Retina (tissue), 1 donor: ENCODE measurements at regions not wholly inside any gene's neighbourhood (a gene's known extent, or its start where the extent isn't known, plus 50 kb on each side); places are given as distances from the start of the nearest gene placed in this dataset.
A peak's percentile ranks its signal among the peaks of the same experiment; 100 is the strongest.

Experiments used
- DNase-seq: peaks from one replicate; pipeline ENCODE4 v3.0.0-alpha.2; 2016

DNA sequence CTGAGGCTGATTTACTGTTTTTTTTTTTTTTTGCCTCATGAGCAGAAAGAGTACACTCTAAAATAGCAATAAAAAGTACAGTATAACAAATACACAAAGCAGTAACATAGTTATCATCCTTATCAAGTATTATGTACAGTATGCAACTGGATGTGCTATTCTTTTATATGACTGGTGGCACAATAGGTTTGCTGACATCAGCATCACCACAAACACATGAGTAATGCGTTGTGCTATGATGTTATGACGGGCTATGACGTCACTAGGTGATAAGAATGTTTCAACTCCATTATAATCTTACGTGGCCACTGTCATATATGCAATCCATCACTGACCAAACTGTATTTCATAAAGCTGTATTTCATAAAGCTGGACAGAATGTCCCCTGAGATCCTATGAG, 189.2 kb upstream of the GLI3 start:
- no peak for DNase-seq

DNA sequence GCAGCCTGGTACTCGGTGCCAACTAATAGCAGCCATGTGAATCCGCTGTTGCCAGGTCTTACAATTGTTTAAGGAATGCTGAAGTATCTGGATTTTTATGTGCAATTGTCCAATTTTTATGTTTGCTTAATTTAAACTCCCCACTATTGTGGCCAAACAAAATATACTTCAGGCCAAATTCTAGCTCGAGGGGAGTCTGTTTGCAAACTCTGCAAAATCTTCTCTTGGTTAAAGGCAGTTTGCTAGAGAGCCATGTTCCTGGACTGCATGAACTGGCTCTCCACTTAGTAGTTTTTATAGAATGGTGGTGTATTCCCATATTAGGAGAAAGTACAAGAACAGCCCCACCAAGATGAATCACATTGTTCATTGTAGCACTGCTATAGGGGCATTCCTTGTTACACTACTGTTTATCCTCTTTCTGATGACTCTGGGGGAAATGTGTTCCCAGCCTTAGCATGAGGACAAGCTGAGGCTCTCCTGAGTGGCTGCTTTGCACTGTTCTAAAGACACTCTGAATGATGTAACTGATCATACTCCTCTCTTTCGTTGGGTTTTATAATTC, 178.0 kb upstream of the GLI3 start:
- no peak for DNase-seq

DNA sequence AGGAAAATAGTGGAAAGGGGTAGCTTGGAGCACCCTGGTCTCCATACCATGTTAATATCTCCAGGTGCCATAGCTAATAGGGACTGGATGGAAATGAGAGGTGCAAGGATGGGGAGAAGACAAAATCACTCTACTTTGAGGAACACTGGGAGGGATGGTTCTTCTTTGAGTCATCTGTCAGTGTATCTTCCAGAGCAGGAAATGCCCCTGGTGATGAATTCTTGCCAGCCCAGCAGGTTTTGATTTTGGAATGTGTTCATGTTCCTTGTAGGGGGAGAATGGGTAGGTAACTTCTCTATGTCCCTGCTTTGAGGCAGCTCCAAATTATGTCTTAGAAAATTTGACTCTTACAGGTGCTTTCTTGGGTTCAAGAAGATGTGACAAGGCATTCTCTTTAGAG, 177.0 kb upstream of the GLI3 start:
- no peak for DNase-seq

GRCh38 chr7:42409296-42409695, 172.3 kb upstream of the GLI3 start:
- DNase-seq = no peak

GRCh38 chr7:42407833-42408232, 170.8 kb upstream of the GLI3 start:
- DNase-seq = no peak

DNA sequence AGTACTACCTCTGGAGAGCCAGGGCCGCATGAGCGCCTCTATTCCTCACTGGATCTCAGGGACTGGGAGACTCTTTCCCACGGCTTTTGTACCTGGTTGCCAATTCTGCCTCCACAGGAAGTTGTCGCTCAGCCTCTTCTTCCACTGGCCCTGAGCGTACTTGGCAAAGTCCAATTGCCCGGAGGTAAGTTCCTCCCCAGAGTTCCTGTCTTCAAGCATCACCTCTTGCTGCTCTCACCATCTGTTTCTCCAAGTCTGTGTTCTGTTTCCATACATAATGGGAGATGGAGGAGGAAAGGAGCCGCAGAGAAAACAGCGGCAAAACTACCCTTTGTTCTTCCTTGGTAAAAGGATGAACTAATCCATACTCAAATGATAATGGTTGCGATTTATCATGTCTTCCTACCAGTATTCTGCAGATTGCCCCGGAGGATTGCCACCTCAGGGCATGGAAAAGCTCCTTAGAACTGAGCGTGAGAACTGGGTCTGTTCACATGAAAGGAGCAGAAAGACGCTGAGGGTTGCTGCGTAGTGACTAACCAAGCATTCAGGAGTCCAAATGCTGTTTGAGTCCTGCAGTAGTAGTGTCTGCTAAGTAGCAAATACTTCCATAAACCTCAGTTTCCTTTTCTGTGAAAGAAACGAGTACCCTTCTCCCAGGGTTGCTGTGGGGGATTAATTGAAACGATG, 170.2 kb upstream of the GLI3 start:
- DNase-seq = no peak

- no peak for DNase-seq
Observed at GRCh38 chr7:42406358-42406757, 169.3 kb upstream of the GLI3 start.

DNA sequence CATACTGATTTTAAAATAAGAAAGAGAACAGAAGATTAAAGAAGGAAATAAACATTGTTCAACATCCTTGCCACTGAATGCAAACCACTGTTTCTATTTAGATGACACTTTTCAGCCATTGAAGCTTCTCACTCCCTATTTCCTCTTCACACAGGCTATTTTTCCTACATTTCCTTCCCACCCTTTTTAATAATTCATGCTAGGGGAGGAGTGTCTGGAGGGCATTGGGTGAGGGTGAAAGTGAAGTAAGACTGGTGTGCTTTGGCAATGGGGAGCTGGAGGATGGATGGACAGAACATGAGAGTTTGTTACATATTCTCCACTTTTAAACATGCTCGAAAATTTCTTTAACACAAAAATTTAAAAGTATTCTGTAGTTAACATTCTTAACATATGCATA, 168.8 kb upstream of the GLI3 start:
- DNase-seq = no peak

- no peak for DNase-seq
Observed at GRCh38 chr7:42403831-42404230, 166.8 kb upstream of the GLI3 start.

GRCh38 chr7:42400961-42401360, 164.0 kb upstream of the GLI3 start:
- peak; percentile 34 for DNase-seq

DNA sequence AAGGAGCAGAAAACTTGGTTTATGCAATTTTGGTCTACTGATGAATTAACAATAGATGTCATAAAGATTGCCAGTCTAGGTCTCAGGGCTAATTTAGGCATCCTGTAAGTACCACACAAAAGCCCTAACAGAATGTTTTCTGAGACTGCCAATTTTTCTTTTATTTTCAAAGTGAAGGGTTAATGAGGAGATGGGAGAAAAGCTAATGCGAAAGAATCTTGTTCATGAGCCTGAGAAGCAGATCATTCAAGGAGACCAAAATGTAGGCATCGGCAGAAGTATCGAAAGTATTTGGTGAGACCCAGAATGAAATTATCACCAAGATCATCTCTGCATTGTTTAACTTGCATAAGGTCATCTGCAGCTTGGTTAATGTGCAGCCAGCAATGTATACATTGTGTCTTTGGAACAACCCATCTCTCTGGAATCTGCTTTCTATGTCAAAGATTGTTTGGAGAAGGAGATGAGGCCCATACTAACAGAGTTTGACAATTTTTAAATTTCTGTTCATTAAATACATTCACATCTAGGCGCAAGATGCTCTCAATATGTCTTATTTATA, 163.3 kb upstream of the GLI3 start:
- DNase-seq = peak; percentile 59

DNA sequence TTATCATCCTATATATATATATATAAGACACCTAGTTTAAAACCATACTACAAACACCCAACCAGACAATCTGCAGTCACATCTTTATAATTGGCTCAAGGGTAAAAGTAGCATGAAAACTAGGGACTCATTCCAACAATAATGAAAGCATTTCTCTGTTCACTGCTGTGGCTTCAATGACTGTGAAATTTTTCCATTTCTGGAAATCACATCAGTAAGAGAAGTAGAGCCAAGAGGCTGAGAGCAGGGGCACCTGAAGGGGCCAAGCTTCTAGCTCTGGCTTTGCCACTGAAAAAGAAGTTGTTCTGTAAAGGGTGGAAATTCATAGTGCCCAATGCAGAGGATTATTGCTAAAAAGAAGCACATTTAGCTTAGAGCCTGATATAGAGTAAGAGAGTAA, 158.6 kb upstream of the GLI3 start:
- DNase-seq = no peak

DNA sequence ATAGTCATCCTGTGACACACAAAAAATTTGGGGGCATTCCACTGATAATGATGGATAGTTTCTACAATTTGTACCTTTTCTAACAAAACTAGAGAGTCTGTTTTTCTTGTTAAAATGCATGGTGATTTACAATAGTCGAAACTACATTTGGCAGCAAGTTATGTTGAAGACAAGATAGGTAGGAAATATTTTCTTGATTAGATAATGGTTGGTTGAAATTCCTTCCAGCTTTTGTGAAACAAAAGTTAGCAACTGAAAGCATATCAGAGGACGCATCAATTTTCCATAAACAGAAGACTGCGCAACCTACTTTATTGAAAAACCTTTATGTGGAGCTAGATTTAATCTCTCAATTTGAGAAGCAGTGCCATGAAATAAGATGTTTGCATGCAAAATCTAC, 155.8 kb upstream of the GLI3 start:
- DNase-seq = no peak

GRCh38 chr7:42389697-42390096, 152.7 kb upstream of the GLI3 start:
- DNase-seq = no peak

DNA sequence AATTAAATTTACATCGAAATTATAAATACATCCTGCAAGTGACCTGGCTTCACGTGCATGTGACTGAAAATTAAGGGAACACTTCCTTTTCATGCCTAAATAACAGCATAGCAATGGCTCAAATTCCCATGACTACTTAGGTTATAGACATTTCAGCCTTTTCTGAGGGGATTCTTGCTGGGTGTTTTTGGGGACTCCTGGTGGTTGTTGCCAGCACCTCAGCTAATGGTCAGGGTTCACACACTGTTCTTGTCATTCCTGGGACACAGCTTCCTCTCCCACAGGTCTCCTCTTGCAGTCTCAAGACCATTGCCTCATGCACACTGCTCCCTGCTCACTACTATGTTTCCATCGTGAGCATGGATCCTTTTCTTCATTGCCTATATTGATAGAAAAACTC, 148.9 kb upstream of the GLI3 start:
- DNase-seq = no peak

DNA sequence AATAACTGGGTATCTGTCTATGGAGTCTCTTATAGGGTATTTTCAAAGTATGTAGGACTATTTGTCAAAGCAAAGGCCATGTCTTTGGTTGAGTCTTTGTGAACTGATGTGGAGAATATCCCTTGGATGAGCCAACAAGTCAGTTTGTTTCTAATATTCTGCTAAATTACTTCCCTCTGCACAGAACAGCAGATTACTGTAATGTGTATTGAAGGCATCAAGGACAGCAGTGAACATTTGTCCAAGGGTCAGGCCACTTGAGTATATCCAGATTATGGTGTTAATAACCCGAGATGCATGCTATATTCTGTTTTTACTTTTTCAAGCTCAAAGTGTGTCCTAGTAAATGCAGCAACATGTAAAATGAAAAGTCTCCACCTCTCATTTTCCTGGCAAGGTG, 144.2 kb upstream of the GLI3 start:
- DNase-seq = no peak

- DNase-seq = no peak
Observed at GRCh38 chr7:42380401-42380800, 143.4 kb upstream of the GLI3 start.

DNA sequence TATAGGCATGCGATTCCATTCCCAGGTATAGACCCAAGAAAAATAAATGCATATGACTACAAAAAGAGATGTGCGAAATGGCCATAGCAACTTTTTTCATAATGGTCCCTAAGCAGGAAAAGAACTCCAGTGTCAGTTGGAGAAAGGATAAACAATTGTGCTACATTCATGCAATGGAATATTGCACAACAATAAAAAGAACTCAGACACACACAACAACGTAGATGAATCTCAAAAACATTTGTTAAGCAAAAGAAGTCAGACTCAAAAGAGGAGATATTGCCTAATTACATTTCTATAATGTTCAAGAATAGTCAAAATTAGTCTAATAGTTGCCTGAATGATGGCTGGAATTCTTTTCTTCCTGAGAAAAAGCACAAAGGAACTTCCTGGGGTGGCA, 141.1 kb upstream of the GLI3 start:
- DNase-seq = no peak

DNA sequence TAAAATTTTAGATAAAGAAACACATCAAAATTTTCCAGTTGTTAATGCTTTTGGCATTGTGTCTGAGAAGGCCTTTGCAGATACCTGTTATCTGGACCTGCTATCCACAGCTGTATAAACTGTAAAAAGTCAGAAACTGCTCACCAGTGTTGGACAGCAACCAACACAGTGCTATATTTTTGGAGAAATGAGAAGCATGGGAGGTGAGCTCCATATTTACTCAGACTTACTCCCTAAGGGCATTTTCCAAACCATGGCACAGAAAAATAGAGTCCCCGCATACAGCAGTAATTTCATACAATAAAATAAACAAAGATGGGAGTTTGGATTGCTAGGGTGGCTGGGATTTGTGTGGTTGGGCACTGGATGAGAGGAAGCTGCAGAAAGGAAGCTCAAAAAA, 136.3 kb upstream of the GLI3 start:
- no peak for DNase-seq

GRCh38 chr7:42372479-42372878, 135.5 kb upstream of the GLI3 start:
- DNase-seq = peak; percentile 62

GRCh38 chr7:42359946-42360345, 122.9 kb upstream of the GLI3 start:
- DNase-seq = no peak

GRCh38 chr7:42351316-42351935, 114.4 kb upstream of the GLI3 start:
- no peak for DNase-seq

DNA sequence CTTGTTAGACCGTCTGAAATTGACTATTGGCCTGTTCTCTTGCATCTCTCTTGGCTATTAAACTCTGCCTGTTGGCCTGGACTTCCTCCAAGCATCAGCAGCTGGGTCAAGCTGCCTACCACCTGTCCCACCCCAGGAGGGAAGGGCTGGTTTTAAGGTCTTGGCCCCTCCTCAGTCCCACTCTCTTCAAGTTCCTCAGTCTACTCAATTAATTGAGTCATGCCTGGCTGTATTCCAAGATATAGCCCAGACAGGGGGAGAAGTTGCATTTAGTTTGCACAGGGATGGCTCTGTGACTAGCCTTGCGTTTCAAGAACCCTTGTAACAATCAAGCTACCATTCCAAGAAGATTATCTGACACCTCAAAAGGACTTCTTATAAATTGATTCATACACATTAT, 113.8 kb upstream of the GLI3 start:
- DNase-seq = no peak

GRCh38 chr7:42348631-42349030, 111.6 kb upstream of the GLI3 start:
- no peak for DNase-seq
